ENCODE measurements at regions not wholly inside any gene's neighbourhood (a gene's known extent, or its start where the extent isn't known, plus 50 kb on each side); places are given as distances from the start of the nearest gene placed in this dataset.

DNA sequence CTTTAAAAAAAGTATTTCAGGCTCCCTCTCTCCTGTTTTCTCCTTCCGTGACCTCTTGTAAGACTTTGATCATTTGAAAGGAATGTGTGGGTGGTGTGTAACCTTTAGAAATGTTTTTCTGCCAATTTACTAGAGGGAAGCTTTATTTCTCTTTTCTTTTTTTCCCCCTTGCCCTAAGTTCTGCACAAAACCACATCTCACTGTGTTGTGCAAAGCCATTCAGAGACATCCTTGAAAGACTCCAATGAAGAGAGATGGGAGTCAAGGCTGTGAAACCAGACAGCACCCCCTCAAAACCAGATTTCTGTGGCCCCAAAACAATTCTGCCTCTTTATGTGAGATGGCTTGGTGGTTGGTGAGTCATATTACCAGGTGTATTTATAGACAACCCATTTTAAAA is 184.6 kb upstream of the ERBB4 start:
- TF ChIP-seq, protein P1, sequence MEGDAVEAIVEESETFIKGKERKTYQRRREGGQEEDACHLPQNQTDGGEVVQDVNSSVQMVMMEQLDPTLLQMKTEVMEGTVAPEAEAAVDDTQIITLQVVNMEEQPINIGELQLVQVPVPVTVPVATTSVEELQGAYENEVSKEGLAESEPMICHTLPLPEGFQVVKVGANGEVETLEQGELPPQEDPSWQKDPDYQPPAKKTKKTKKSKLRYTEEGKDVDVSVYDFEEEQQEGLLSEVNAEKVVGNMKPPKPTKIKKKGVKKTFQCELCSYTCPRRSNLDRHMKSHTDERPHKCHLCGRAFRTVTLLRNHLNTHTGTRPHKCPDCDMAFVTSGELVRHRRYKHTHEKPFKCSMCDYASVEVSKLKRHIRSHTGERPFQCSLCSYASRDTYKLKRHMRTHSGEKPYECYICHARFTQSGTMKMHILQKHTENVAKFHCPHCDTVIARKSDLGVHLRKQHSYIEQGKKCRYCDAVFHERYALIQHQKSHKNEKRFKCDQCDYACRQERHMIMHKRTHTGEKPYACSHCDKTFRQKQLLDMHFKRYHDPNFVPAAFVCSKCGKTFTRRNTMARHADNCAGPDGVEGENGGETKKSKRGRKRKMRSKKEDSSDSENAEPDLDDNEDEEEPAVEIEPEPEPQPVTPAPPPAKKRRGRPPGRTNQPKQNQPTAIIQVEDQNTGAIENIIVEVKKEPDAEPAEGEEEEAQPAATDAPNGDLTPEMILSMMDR (IDR thresholded peaks at IDR 0.05): no peak
- TF ChIP-seq POLR2A (IDR thresholded peaks at IDR 0.05): no peak
